CD4-positive, alpha-beta T cell treated with Interleukin-12 subunit alpha and Interleukin-12 subunit beta, for 1 hour (primary cell): ENCODE measurements at regions not wholly inside any gene's neighbourhood (a gene's known extent, or its start where the extent isn't known, plus 50 kb on each side); places are given as distances from the start of the nearest gene placed in this dataset.
"Not testable (repeated sequence)": the region's sequence is repeated elsewhere in the genome, so short reads cannot be mapped to it uniquely, and the experiment has no call there.

Experiments
- DNase-seq: peaks from one replicate; pipeline ENCODE4 v3.0.0-alpha.2; 2020

DNA sequence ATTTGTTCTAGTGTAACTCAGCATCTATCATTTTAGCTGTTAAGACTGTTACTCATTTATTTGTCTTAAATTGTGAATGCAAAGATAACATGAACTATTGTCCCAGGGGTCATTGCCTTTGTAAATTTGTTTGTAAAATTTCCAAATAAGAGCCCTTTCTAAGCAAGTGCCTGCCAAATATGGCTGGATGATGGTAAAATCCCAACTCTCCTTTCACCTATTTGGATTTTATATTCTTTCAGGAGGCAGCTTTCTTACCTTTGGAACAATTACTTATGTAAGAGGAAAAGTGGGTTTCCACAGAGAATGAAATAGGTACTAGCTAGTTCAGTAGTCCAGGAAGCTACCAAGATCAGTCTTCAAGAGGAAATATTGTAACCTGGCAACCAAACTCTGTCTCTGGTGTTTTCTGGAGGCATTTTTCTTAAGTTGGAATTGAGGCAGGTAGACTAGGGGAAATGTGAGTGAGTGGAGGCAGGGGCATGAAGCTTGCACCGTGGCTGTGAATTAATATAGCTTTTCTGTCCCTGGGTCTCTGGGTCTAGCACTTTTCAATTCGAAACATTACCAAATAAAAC is 88.5 kb upstream of the XIST start:
- DNase-seq = no peak

DNA sequence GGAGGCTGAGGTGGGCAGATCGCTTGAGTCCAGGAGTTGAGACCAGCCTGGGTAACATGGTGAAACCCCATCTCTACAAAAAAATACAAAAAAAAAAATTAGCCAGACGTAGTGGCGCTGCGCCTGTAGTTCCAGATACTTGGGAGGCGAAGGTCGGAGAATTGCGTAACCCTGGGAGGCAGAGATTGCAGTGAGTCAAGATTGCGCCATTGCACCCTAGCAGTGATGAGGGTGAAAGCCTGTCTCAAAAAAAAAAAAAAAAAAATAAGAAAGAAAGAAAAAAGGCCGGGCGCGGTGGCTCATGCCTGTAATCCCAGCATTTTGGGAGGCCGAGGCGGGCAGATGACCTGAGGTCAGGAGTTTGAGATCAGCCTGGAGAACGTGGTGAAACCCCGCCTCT is 85.3 kb upstream of the XIST start:
- DNase-seq = not testable (repeated sequence)

DNA sequence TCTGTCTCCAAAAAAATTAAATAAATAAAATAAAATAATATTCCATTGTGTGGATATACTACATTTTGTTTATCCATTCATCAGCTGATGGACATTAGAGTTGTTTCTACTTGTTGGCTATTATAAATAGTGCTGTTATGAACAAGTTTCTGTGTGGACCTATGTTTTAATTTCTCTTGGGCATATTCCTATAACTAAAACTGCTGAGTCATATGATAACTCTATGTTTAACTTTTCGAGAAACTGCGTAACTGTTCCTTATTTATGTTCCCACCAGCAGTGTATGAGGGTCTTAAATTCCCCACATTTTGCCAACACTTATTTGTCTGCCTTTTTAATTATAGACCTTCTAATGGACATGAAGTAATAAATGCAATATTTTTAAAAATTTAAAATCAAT is 80.0 kb upstream of the XIST start:
- DNase-seq = no peak

DNA sequence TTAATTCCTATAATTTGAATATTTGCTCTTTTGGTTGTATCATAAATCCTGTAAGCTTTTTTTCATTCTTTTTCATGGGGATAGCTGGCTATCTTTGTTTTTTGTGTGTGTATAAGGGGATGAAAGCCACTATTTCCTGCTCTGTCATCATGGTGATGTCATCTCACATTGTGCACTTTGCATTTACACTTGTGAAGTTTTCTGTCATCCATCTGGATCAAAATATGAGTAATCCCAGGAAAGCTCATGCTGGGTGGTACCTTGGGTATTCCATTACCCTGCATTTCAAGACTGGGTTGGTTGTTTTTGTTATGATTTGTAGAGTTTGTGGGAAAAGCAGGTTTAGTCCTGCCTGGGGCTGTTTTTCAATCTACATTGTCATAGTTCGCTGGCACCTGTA is 77.8 kb upstream of the XIST start:
- DNase-seq = no peak

DNA sequence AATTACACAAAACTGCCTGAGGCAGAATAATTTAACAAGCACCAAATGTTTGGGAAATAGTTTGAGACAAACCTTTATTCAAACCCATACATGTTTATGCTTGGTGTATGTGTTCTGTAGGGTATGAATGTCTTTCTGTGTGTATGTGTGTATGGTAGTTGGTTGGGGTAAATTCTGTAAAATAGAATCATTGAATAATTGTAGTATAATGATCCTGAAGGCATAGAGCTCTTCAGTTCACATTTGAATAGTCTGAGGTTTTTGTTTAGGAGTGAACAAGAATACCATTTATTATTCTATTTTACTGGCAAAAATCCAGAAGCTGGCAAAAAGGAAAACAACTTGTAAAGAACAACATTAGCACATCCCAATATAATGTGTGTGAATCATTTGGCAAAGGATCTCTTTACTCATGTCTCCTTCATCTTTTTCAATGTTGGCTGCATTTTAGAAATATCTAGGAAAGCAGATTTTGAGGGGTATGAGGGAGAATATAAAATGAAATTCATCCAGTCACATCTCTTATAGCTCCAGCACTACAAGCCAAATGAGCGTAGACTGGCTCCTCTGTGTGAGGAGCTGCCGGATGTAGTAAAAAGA is 70.4 kb upstream of the XIST start:
- no peak for DNase-seq

DNA sequence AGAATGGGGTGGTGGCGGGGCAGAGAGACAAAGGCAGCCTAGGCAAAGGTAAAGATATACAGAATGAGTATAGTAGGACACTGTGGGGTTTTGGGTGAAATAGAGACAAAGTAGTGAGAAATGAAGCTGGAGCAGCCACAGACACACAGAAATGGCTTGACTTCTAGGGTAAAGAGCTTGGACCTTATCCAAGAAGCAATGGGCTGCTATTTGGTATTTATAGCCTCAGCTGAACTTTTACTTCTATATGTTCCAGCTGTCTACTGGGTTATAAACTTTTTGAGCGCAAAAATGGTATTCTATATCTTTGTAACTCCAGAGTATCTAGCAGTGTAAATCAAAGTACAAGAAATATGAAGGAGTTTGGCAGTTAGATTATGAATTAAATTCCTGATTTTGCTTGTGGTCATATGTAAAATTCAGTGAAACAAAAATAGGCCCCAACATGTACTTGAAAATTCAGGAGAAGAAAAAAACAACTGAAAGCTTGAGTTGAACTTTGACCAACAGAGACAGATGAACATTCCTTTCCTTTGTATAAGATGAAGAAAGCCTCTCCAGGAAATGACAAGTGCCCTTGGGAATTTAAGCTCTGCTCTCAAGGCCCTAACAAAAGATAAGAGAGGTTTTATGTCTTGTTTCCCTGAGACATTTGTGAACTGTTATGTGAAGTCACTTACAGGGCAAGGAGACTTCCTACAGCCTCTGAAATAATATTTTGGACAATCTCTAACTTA is 64.6 kb upstream of the XIST start:
- no peak for DNase-seq

DNA sequence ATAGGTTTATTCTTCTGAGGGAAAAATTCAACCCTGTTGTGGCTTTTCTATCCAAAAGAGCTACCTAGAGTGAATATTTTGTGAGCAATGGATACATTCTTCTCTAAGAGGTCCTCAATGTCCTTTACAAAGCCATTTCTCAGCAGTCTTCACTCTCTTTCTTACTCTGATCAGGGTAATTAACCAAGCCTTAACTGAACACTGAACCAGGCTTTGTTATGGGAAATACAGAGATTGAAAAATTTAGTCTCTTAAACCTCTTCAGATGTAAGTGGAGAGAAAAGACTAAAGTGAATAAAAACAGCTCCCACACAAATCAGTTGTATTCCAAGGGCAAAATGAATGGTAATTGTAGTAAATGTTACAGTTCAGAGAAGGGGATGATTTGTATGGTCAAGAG is 64.0 kb upstream of the XIST start:
- no peak for DNase-seq

DNA sequence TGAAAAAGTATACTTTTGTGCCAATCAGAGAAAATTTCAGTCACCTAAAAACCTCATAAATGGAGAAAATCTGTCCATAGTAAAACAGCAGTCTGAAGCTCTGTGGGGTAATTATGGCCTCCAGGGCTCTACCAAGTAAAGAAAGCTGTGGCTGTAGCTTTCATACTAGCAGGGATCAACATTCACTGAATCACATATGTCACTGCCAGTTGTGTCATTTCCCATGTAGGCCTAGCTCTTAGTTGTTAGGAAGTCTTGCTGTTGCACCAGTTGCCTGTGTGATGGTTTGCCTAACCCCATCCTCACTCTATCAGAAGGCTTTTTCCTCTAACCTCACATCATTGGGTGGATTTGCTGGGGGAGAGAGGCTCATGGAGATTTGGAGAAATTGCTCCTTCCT is 62.3 kb upstream of the XIST start:
- DNase-seq = not testable (repeated sequence)

DNA sequence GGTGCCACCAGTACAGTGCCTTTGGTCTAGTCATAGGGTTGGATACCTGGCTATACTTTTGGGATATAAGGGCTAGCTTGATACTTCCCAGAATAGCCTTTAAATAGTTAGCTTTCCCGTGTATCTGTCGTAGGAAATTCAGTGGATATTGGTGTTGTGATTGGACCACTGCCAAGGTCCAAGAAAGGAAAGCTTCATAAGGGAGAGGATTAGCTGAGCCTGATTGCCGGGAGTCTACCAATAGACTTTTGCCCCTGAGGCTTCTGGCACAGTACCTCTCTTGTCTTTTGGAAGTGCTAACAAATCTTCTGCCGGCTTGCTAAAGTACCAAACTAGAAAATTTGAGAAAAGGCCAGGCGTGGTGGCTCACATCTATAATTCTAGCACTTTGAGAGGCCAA is 61.1 kb upstream of the XIST start:
- DNase-seq = no peak

DNA sequence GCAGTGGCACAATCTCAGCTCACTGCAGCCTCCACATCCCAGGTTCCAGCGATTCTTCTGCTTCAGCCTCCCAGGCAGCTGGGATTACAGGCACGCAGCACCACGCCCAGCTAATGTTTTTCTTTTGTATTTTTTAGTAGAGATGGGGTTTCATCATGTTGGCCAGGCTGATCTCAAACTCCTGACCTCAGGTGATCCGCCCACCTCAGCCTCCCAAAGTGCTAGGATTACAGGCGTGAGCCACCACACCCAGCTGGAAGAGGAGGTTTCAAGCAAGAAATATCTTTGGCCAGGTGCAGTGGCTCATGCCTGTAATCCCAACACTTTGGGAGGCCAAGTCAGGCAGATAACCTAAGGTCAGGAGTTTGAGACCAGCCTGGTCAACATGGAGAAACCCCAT is 59.4 kb upstream of the XIST start:
- DNase-seq = not testable (repeated sequence)

DNA sequence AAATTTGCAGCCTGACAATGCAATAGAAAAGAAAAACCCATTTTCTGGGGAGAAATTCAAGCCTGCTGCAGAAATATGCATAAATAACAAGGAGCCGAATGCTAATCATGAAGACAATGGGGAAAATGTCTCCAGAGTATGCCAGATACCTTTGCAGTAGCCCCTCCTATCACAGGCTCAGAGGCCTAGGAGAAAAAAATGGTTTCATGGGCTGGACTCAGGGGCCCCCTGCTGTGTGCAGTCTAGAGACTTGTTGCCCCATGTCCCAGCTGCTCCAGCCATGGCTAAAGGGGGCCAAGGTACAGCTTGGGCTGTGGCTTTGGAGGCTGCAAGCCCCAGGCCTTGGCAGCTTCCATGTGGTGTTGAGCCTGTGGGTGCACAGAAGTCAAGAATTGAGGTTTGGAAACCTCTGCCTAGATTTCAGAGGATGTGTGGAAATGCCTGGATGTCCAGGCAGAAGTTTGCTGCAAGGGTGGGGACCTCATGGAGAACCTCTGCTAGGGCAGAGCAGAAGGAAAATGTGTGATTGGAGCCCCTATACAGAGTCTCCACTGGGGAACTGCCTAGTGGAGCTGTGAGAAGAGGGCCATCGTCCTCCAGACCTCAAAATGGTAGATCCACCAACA is 53.3 kb upstream of the XIST start:
- not testable (repeated sequence) for DNase-seq

DNA sequence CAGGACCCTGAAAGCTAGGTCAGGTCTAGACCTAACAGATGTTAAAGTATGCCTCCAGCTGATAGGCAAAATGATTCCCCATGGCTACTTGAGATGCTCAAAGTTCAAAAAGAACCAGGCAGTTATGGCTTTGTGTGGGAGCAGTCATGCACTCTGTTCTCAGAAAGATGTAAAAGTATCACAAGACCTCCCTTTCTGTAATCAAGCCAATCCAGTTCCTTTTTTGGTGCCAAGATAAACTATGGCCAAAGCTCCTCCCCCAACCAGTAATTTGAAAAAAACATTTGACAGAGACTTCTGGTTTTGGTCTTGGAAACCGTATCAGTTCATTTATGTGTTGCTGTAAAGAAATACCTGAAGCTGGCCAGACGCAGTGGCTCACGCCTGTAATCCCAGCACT is 51.4 kb upstream of the XIST start:
- DNase-seq = no peak
